Activated CD4-positive, alpha-beta T cell treated with anti-CD3 and anti-CD28 coated beads, Interleukin-2, amount 10 ng/mL, durations not matched to agents 24 days and 14 days (primary cell): ENCODE measurements at regions not wholly inside any gene's neighbourhood (a gene's known extent, or its start where the extent isn't known, plus 50 kb on each side); places are given as distances from the start of the nearest gene placed in this dataset.

Experiments used
- DNase-seq: peaks from one replicate; pipeline ENCODE4 v3.0.0; 2022
- H3K27ac Mint-ChIP-seq: one replicate; pipeline ENCODE4 v1.8.0; 2022; ENCODE audit warnings: mild to moderate bottlenecking, mixed read lengths
- H3K27me3 Mint-ChIP-seq: one replicate; pipeline ENCODE4 v1.8.0; 2022; ENCODE audit warnings: mixed read lengths
- H3K36me3 Mint-ChIP-seq: one replicate; pipeline ENCODE4 v1.8.0; 2022; ENCODE audit warnings: low read depth, mild to moderate bottlenecking, mixed read lengths
- H3K4me1 Mint-ChIP-seq: one replicate; pipeline ENCODE4 v1.8.0; 2021; ENCODE audit warnings: mixed read lengths
- H3K4me3 Mint-ChIP-seq: one replicate; pipeline ENCODE4 v1.8.0; 2022; ENCODE audit warnings: mild to moderate bottlenecking, moderate library complexity, mixed read lengths
- H3K9me3 Mint-ChIP-seq: one replicate; pipeline ENCODE4 v1.8.0; 2021; ENCODE audit warnings: mixed read lengths
- intact Hi-C: fragments of 100-400 bp; cut with micrococcal nuclease; formaldehyde crosslinking; loops from one replicate; pipeline ENCODE4 v1.15.1; 2023

DNA sequence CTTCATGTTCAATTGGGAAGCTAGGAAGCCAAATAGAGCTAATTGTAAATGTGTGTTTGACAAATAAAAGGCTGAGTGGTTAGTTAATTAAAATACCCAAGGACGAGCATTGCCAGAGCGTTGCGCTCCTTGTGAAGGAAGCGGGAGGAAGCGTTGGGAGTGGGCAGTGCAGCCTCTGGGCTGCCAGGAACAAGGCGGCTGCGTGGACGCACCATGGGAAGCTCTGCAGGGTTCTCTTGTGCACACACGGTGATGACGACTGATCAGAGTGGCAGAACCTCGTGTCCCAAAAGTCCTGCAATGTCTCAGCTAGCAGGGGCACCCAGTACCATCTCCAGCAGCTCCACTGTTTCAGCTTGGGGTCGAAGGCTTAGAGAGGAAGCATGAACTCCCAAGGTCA lies 546.6 kb upstream of the TMEM132C start:
- Mint-ChIP-seq H3K27ac (no peak overlapping the region), H3K4me3 (no peak overlapping the region), H3K9me3 (peaks cover 4% of the 10 kb centered on the region), H3K36me3 (no peaks in the 10 kb centered on the region), H3K27me3 (no peaks in the 10 kb centered on the region), H3K4me1 (no peaks in the 10 kb centered on the region)
- intact Hi-C loops = no loop called here
- no peak for DNase-seq

DNA sequence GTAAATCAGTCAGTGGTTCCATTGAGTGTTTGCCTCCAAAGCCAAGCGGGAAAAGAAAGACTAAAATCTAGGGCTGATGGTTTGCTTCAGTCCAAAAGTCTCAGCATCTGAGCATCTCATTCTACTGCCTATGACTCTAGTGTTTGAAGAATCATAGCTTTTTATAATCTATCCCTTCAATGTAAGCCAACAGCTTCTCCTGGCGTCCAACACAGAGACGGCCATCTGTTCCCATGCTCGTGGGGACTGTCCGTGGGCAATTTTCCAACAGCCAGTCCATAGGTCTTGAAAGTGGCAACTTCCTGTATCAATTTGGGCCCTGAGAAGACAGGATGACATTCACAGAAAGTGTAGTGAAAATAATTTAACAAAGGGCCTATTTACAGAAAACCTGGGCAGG lies 544.4 kb upstream of the TMEM132C start:
- no peaks in the 10 kb centered on the region for H3K4me1 Mint-ChIP-seq
- no peak overlapping the region for H3K27ac Mint-ChIP-seq
- intact Hi-C loops = no loop called here
- H3K36me3 Mint-ChIP-seq = no peaks in the 10 kb centered on the region
- DNase-seq = no peak
- H3K27me3 Mint-ChIP-seq = no peaks in the 10 kb centered on the region
- peaks cover 4% of the 10 kb centered on the region for H3K9me3 Mint-ChIP-seq
- no peak overlapping the region for H3K4me3 Mint-ChIP-seq

DNA sequence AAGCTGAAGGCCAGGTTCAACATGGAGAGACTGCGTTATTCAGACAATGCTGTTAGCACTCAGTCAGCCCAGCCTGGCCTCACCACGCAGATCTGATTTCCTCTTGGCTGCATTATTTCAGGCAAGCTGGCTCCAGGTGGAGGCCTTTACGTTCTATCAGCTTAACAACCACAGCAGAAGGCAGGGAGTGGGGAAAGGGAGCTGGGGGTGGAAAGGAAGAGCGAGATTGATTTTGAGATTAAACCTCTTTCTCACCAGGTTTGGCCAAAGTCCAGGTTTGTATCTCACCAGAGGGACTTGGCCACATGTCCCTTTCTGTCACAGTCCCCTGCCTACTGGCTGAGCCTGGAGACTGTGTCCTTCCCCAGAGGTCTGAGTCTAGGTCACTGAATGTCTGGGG lies 543.7 kb upstream of the TMEM132C start:
- Mint-ChIP-seq H3K4me1 (no peaks in the 10 kb centered on the region), H3K36me3 (no peaks in the 10 kb centered on the region), H3K9me3 (peaks cover 4% of the 10 kb centered on the region), H3K27ac (no peak overlapping the region), H3K4me3 (no peak overlapping the region), H3K27me3 (no peaks in the 10 kb centered on the region)
- no peak for DNase-seq
- intact Hi-C loops = no loop called here

DNA sequence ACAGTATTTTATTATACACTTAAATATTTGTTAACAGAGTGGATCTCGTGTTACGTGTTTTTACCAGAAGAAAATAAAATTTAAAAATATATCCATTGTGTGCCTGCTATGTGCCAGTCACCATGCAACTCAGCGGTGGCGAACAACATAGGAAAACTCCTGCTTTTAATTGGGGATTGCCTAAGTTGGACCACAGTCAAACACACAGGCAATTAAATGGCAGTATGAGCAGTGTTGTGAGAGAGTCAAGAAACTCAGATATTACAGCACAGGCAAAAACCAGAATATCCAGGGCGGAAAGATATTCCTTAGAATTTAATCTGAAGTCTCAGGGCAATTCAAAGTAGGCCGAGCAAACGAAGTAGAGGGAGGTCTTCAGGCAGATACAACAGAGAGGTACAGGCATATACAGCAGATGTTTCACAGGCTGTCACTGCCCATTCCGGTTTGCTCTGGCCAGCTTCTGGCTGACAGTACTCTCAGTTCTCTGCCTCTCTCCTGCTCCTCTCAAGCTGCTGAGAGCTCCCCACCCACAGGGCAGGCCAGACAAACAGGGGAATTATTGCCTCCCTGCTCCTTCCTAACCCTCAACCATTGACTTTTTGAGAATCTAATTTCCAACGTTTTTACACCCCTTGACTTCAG lies 540.2 kb upstream of the TMEM132C start:
- Mint-ChIP-seq H3K27me3 (no peaks in the 10 kb centered on the region), H3K9me3 (peaks cover 4% of the 10 kb centered on the region), H3K4me3 (no peak overlapping the region), H3K36me3 (no peaks in the 10 kb centered on the region), H3K27ac (no peak overlapping the region), H3K4me1 (no peaks in the 10 kb centered on the region)
- intact Hi-C loops = no loop called here
- DNase-seq = no peak

DNA sequence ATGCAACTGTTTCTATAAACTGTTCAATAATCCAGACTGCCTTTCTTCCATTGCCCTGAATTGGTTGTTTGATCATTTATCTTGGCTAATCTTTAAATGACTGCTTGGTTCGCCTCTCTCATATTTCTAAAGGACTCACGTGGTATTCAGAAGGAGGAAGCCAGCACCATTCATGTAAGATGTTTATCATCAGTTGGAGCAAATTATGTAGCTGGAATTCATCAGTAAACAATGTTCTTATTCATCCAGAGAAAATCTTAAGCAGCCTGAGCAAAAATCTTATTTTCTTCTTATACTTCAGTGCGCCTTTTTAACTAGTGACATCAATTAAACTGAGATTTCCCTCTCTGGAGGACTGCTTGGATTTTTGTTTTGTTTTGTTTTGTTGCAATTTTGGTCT lies 538.7 kb upstream of the TMEM132C start:
- Mint-ChIP-seq H3K36me3 (no peaks in the 10 kb centered on the region), H3K4me3 (no peak overlapping the region), H3K27ac (no peak overlapping the region), H3K27me3 (no peaks in the 10 kb centered on the region), H3K9me3 (peaks cover 1% of the 10 kb centered on the region), H3K4me1 (no peaks in the 10 kb centered on the region)
- intact Hi-C loops = no loop called here
- DNase-seq = no peak

DNA sequence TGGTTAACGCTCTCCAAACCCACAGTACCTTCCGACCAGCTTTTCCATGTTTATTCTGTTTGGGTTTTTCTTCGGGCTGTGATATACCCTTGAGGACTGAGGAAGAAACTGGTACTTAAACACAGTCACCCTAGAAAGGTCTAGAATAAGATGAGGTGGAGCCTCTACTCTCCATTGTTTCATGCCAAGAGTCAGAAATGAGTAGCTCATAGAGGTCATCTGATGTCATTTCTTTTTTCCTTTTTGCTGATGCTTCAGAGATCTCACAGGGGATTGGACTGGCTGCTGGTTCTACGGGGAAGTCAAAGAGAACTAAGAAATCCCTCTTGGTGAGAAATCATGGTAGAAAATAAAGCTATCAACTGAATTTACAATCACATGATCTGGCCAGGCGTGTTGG lies 538.2 kb upstream of the TMEM132C start:
- H3K4me3 Mint-ChIP-seq = no peak overlapping the region
- no peaks in the 10 kb centered on the region for H3K4me1 Mint-ChIP-seq
- intact Hi-C loops = no loop called here
- H3K9me3 Mint-ChIP-seq = peaks cover 2% of the 10 kb centered on the region
- H3K27ac Mint-ChIP-seq = no peak overlapping the region
- no peaks in the 10 kb centered on the region for H3K27me3 Mint-ChIP-seq
- no peak for DNase-seq
- no peaks in the 10 kb centered on the region for H3K36me3 Mint-ChIP-seq

DNA sequence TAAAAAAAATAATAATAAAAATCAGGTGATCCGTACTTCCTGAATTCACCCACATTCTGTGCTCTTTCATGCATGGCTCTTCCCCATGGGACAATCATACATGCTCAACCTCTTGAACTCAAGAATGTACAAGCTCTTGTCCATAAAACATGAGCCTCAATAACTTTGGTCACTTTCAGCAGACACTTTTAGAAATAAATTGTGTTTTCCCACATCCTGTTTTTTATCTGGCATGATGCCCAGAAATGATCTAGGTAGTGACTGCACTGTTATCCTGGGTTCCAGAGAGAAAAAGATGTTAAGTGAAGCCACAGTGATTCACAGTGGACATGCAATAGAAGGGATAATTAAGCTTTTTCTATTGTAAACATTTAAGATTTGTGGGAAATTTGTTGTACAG lies 537.6 kb upstream of the TMEM132C start:
- intact Hi-C loops = no loop called here
- H3K27me3 Mint-ChIP-seq = no peaks in the 10 kb centered on the region
- no peak overlapping the region for H3K27ac Mint-ChIP-seq

DNA sequence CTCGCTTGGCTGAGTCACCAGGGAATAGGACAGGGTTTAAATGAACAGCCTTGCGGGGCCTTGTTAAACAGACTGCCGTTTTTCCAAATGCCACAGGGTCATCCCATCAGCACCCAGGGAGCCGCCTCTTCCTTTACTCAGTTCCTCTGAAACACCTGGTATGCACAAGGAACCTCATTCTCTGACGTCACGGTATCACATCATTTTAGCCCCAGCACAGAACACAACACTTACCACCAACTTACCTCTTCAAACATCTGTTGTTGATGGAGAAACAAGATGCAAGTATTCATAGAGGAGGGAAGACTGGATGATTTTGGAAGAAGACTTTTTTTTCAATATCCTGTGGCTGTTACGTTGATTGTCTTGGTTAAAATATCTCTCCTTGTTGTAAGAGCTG lies 535.3 kb upstream of the TMEM132C start:
- H3K4me1 Mint-ChIP-seq = no peaks in the 10 kb centered on the region
- no peaks in the 10 kb centered on the region for H3K36me3 Mint-ChIP-seq
- H3K4me3 Mint-ChIP-seq = no peak overlapping the region
- intact Hi-C loops = no loop called here
- H3K27me3 Mint-ChIP-seq = no peaks in the 10 kb centered on the region
- H3K27ac Mint-ChIP-seq = no peak overlapping the region
- peaks cover 2% of the 10 kb centered on the region for H3K9me3 Mint-ChIP-seq
- DNase-seq = no peak

More for the DNA sequence above, 537.6 kb upstream of the TMEM132C start:
- Mint-ChIP-seq H3K36me3 (no peaks in the 10 kb centered on the region), H3K4me3 (no peak overlapping the region), H3K4me1 (no peaks in the 10 kb centered on the region), H3K9me3 (peaks cover 2% of the 10 kb centered on the region)
- DNase-seq = no peak

DNA sequence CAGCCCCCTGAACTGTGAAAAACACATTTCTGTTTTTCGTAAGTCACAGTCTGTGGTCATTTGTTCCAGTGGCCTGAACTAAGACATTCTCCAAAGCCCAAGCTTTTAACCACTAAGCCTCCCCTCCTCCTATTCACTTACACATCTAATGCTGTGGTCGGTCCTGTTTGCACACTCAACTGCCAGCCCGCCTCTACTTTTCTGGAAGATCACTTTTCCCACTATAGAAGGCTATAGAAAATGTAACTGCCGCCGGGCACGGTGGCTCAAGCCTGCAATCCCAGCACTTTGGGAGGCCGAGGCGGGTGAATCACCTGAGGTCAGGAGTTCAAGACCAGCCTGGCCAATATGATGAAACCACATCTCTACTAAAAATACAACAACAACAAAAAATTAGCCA lies 524.7 kb upstream of the TMEM132C start:
- H3K4me3 Mint-ChIP-seq = no peak overlapping the region
- H3K4me1 Mint-ChIP-seq = no peaks in the 10 kb centered on the region
- intact Hi-C loops = no loop called here
- DNase-seq = no peak
- no peaks in the 10 kb centered on the region for H3K27me3 Mint-ChIP-seq
- no peak overlapping the region for H3K27ac Mint-ChIP-seq
- H3K36me3 Mint-ChIP-seq = no peaks in the 10 kb centered on the region
- H3K9me3 Mint-ChIP-seq = peaks cover 4% of the 10 kb centered on the region

DNA sequence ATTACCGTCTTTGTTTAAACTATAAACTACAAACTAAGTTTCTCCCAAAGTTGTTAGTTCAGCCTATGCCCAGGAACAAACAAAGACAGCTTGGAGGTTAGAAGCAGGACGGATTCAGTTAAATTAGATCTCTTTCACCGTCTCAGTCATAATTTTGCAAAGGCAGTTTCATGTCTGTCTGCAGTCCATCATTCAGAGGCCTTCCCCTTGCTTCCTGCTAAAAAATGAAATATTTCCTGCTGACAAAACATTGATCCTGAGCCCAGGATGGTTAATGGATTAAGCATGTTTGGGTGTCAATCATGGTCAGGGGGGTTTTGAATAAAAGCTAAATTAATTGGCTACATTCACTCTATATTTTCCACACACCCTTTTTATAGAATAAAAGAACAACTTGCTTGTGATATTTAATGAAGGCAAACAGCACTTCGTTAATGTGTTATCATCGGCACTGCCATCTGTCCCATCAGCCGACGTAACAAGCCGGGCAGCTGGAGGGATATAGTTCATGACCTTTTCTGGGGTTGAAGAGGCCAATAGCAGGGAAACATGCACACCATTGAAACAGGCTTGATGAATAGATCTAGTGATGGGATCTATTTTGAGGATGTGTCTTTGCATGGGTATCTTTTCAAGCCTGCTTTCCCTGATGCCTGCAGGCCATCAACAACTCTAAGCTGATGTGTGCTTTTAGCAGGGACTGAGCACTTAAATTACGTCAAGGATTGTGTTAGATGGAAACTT lies 521.3 kb upstream of the TMEM132C start:
- no peaks in the 10 kb centered on the region for H3K9me3 Mint-ChIP-seq
- intact Hi-C loops = no loop called here
- H3K27ac Mint-ChIP-seq = no peak overlapping the region
- H3K27me3 Mint-ChIP-seq = no peaks in the 10 kb centered on the region
- H3K36me3 Mint-ChIP-seq = no peaks in the 10 kb centered on the region
- no peak overlapping the region for H3K4me3 Mint-ChIP-seq
- H3K4me1 Mint-ChIP-seq = no peaks in the 10 kb centered on the region
- DNase-seq = no peak

DNA sequence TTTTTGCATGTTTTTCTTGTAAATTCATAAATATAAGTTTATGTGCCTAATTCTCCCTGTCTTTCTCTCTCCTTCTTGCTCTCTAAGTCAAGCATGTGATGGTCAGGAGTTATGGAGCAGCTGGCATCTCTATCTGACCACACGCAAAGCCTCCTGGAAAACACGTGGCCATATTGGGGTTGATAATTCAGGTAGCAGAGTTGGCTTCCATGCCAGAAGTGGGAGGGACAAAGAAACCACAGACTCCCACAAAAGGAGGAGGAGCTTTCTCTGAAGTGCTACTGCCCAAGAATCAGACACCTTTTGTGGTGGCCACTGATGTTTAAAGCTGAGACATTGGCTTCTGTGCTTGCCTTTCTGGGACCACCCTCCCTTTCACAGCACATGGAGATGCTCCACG lies 517.6 kb upstream of the TMEM132C start:
- Mint-ChIP-seq H3K27me3 (no peaks in the 10 kb centered on the region), H3K36me3 (no peaks in the 10 kb centered on the region), H3K9me3 (no peaks in the 10 kb centered on the region), H3K4me1 (no peaks in the 10 kb centered on the region), H3K4me3 (no peak overlapping the region), H3K27ac (no peak overlapping the region)
- DNase-seq = no peak
- intact Hi-C loops = no loop called here

DNA sequence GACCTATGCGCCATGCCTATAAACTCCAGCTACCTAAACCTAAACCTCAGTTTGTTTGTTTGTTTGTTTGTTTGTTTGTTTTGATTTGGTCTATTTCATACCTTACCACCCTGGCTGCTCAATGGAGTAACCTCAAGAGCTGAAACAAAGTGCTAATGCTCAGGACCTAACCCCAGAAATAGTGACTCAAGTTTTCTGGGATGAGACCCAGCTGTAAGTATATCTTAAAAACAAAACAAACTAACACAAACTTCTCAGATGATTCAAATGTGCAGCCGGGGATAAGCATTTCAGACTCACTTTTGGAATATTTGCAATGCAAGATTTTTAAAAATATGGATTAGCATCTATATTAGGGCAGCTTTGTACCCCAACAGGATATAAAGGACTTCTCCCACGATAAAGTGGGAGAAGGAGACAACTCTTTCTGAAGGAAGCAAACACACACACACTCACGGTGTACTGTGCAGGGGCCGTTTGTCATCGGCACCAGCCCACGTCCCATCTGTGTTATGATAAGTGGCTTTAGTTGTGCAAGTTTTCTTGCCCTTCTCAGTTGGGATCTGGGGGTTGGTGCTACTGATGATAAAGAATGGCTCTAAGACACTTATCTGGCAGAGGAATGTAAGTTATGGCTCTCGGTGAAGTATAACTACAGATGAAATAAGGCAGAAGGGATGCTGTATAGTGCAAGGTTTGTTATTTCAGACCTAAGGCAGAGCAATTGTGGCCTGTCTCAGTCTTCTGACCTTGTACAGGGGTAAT lies 516.7 kb upstream of the TMEM132C start:
- Mint-ChIP-seq H3K36me3 (no peaks in the 10 kb centered on the region), H3K27me3 (no peaks in the 10 kb centered on the region), H3K9me3 (no peaks in the 10 kb centered on the region), H3K4me1 (no peaks in the 10 kb centered on the region), H3K4me3 (no peak overlapping the region), H3K27ac (no peak overlapping the region)
- no peak for DNase-seq
- intact Hi-C loops = no loop called here

DNA sequence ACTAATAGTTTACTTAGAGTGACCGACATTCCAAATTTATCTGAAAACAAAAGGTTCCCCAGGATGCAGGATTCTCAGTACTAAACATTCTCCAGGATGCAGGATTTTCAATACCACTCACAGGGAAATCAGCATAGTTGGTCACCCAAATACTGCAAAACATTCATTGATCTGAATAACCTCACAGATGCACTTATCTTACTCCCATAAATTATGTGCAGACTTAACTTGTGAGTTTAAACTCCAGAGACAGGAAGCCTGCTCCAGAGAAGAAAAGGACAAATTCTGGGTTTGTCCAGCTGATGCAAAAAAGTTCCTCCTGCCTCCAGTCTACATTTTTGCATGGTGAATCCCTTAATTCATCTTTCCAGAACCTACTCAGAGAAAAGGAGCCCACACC lies 514.2 kb upstream of the TMEM132C start:
- Mint-ChIP-seq H3K9me3 (peaks cover 15% of the 10 kb centered on the region), H3K27ac (no peak overlapping the region), H3K36me3 (no peaks in the 10 kb centered on the region), H3K4me1 (no peaks in the 10 kb centered on the region), H3K27me3 (no peaks in the 10 kb centered on the region), H3K4me3 (no peak overlapping the region)
- DNase-seq = no peak
- intact Hi-C loops = no loop called here

DNA sequence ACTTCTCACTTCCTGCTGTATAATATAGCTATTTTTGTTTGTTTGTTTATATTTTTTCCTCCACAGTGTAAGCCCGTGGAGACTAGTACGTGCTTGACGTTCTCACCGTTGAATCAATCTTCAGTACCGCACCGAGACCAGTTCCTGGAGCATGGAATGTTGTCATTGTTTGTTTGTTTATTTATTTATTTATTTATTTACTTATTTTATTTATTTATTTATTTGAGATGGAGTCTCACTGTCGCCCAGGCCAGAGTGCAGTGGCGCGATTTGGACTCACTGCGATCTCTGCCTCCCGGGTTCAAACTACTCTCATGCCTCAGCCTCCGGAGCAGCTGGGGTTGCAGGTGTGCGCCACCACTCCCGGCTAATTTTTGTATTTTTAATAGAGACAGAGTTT lies 506.6 kb upstream of the TMEM132C start:
- Mint-ChIP-seq H3K27me3 (no peaks in the 10 kb centered on the region), H3K27ac (no peak overlapping the region), H3K4me3 (no peak overlapping the region), H3K9me3 (peaks cover 15% of the 10 kb centered on the region), H3K4me1 (no peaks in the 10 kb centered on the region), H3K36me3 (no peaks in the 10 kb centered on the region)
- DNase-seq = no peak
- intact Hi-C loops = no loop called here
